ENCODE measurements at regions not wholly inside any gene's neighbourhood (a gene's known extent, or its start where the extent isn't known, plus 50 kb on each side); places are given as distances from the start of the nearest gene placed in this dataset.

GRCh38 chr16:9658586-9658985 lies 523.6 kb downstream of the GRIN2A start:
- TF ChIP-seq CTCF (IDR thresholded peaks at IDR 0.05) = no peak
- no peak for TF ChIP-seq POLR2A (IDR thresholded peaks at IDR 0.05)

Measured in body of pancreas (tissue), 4 donors.